ENCODE measurements at regions not wholly inside any gene's neighbourhood (a gene's known extent, or its start where the extent isn't known, plus 50 kb on each side); places are given as distances from the start of the nearest gene placed in this dataset.

- TF ChIP-seq MAX (IDR thresholded peaks at IDR 0.05) (no peak), ELF1 (CRISPR knock-in tag; IDR thresholded peaks at IDR 0.05) (no peak)
- TF ChIP-seq, protein P1, sequence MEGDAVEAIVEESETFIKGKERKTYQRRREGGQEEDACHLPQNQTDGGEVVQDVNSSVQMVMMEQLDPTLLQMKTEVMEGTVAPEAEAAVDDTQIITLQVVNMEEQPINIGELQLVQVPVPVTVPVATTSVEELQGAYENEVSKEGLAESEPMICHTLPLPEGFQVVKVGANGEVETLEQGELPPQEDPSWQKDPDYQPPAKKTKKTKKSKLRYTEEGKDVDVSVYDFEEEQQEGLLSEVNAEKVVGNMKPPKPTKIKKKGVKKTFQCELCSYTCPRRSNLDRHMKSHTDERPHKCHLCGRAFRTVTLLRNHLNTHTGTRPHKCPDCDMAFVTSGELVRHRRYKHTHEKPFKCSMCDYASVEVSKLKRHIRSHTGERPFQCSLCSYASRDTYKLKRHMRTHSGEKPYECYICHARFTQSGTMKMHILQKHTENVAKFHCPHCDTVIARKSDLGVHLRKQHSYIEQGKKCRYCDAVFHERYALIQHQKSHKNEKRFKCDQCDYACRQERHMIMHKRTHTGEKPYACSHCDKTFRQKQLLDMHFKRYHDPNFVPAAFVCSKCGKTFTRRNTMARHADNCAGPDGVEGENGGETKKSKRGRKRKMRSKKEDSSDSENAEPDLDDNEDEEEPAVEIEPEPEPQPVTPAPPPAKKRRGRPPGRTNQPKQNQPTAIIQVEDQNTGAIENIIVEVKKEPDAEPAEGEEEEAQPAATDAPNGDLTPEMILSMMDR (CRISPR knock-in tag; IDR thresholded peaks at IDR 0.05) = no peak
Observed at GRCh38 chr6:144475411-144475810, 190.3 kb downstream of the UTRN start.

Measured in HepG2 (cell line).